ENCODE measurements at regions not wholly inside any gene's neighbourhood (a gene's known extent, or its start where the extent isn't known, plus 50 kb on each side); places are given as distances from the start of the nearest gene placed in this dataset.
"Not testable (repeated sequence)": the region's sequence is repeated elsewhere in the genome, so short reads cannot be mapped to it uniquely, and the experiment has no call there.

DNA sequence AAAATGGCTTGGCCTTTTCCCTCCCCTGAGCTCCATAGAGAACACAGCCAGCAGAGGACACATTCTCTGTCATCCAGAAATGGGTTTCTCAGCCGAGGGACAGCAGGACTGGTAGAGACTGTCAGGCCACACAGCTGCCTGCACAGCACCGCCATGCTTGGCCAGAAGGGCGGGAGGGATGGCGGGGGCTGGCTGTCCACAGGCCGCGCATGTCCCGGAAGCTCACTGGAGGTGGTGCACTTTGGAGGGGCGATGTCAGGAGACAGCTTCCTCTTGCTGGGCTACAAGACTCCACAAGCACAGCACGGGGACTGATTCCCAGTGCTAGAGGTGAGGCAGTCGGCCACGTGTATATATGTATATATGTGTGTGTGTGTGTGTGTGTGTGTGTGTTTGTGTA is 125.3 kb downstream of the GOLGA6L4 start:
- not testable (repeated sequence) for H3K36me3 Mint-ChIP-seq (ENCODE audit: insufficient read depth); H3K27ac Mint-ChIP-seq; H3K27me3 Mint-ChIP-seq; H3K9me3 Mint-ChIP-seq (ENCODE audit: low read depth); H3K4me3 Mint-ChIP-seq (ENCODE audit: low read depth); H3K4me1 Mint-ChIP-seq (ENCODE audit: low read depth); DNase-seq (ENCODE audit: low spot score, unreplicated experiment)

DNA sequence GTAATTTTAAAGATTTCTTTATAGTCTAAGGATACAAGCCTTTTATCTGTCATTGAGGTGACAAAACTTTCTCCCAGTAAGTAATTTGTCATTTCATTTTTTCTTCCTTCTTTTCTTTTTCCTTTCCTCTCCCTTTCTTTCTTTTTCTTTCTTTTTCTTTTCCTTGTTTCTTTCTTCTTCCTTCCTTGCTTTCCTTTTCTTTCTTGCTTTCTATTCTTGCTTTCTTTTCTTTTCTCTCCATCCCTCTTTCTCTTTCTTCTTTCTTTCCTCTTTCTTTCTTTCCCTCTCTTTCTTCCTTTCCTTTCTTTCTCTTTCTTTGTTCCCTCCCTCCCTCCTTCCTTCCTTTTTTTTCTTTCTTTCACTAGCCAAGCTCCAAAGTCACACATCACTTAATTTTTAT is 148.8 kb downstream of the GOLGA6L4 start:
- H3K4me3 Mint-ChIP-seq (ENCODE audit: low read depth); DNase-seq (ENCODE audit: low spot score, unreplicated experiment); H3K4me1 Mint-ChIP-seq (ENCODE audit: low read depth); H3K36me3 Mint-ChIP-seq (ENCODE audit: insufficient read depth); H3K9me3 Mint-ChIP-seq (ENCODE audit: low read depth); H3K27ac Mint-ChIP-seq: not testable (repeated sequence)
- H3K27me3 Mint-ChIP-seq, result peaks cover 11% of the 10 kb centered on the region

DNA sequence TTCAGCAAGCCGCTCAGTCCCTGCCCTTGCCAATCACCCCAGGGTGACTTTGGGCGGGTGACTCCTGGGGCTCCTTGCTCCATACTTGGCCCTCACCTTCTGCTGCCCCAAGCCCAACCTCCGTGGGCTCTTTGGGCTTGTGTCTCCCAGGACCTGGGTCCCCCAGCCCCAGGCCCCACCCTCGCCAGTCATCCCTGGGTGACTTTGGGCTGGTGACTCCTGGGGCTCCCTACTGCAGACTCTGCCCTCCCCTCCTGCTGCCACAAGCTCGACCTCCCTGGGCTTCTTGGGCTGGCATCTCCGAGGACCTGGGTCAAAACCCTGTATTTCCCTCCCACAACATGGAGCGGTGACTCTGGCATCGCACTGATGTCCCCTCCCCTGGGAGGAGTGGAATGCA is 151.5 kb downstream of the GOLGA6L4 start:
- TF ChIP-seq, protein P1, sequence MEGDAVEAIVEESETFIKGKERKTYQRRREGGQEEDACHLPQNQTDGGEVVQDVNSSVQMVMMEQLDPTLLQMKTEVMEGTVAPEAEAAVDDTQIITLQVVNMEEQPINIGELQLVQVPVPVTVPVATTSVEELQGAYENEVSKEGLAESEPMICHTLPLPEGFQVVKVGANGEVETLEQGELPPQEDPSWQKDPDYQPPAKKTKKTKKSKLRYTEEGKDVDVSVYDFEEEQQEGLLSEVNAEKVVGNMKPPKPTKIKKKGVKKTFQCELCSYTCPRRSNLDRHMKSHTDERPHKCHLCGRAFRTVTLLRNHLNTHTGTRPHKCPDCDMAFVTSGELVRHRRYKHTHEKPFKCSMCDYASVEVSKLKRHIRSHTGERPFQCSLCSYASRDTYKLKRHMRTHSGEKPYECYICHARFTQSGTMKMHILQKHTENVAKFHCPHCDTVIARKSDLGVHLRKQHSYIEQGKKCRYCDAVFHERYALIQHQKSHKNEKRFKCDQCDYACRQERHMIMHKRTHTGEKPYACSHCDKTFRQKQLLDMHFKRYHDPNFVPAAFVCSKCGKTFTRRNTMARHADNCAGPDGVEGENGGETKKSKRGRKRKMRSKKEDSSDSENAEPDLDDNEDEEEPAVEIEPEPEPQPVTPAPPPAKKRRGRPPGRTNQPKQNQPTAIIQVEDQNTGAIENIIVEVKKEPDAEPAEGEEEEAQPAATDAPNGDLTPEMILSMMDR (IDR thresholded peaks at IDR 0.05; ENCODE audit: unreplicated experiment), result no peak
- DNase-seq (ENCODE audit: low spot score, unreplicated experiment), result no peak
- Mint-ChIP-seq H3K36me3 (ENCODE audit: insufficient read depth) (no peaks in the 10 kb centered on the region), H3K4me1 (ENCODE audit: low read depth) (no peaks in the 10 kb centered on the region), H3K27me3 (peaks cover 24% of the 10 kb centered on the region), H3K4me3 (ENCODE audit: low read depth) (no peak overlapping the region), H3K27ac (no peak overlapping the region), H3K9me3 (ENCODE audit: low read depth) (no peaks in the 10 kb centered on the region)

DNA sequence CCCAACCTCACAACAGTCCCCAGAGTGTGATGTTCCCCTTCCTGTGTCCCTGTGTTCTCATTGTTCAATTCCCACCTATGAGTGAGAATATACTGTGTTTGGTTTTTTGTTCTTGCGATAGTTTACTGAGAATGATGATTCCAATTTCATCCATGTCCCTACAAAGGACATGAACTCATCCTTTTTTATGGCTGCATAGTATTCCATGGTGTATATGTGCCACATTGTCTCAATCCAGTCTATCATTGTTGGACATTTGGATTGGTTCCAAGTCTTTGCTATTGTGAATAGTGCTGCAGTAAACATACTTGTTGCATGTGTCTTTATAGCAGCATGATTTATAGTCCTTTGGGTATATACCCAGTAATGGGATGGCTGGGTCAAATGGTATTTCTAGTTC is 152.6 kb downstream of the GOLGA6L4 start:
- peaks cover 24% of the 10 kb centered on the region for H3K27me3 Mint-ChIP-seq
- not testable (repeated sequence) for H3K36me3 Mint-ChIP-seq (ENCODE audit: insufficient read depth); DNase-seq (ENCODE audit: low spot score, unreplicated experiment); H3K4me1 Mint-ChIP-seq (ENCODE audit: low read depth); H3K27ac Mint-ChIP-seq; H3K4me3 Mint-ChIP-seq (ENCODE audit: low read depth); H3K9me3 Mint-ChIP-seq (ENCODE audit: low read depth)

- H3K4me1 Mint-ChIP-seq (ENCODE audit: low read depth); H3K27ac Mint-ChIP-seq; DNase-seq (ENCODE audit: low spot score, unreplicated experiment); H3K36me3 Mint-ChIP-seq (ENCODE audit: insufficient read depth); H3K9me3 Mint-ChIP-seq (ENCODE audit: low read depth); H3K4me3 Mint-ChIP-seq (ENCODE audit: low read depth): not testable (repeated sequence)
- peaks cover 25% of the 10 kb centered on the region for H3K27me3 Mint-ChIP-seq
These were observed 153.1 kb downstream of the GOLGA6L4 start for GRCh38 chr15:84388638-84389037.

DNA sequence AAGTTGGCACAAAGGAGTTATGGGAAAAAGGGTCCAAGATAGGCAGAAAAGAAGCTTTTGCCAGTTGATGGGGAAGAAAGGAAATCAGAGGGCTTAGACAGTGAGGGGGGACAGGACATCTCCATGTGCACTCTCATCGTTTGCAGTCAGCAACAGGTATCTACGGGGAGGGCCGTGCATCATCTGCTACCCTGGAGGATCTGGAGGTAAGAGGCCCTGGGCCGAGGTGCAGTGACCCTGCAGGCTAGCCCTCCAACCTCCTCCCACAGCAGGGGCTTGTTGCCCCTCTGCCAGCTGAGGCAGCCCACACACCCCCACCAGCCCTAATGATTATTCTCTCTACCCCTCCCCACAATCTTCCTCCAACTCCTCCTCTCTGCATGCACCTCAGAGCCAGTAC is 154.8 kb downstream of the GOLGA6L4 start:
- not testable (repeated sequence) for DNase-seq (ENCODE audit: low spot score, unreplicated experiment); H3K27ac Mint-ChIP-seq; H3K4me1 Mint-ChIP-seq (ENCODE audit: low read depth); H3K4me3 Mint-ChIP-seq (ENCODE audit: low read depth); H3K9me3 Mint-ChIP-seq (ENCODE audit: low read depth); H3K36me3 Mint-ChIP-seq (ENCODE audit: insufficient read depth)
- H3K27me3 Mint-ChIP-seq, result peaks cover 22% of the 10 kb centered on the region

- H3K27me3 Mint-ChIP-seq, result peaks cover 22% of the 10 kb centered on the region
- TF ChIP-seq, protein P1 (IDR thresholded peaks at IDR 0.05; ENCODE audit: unreplicated experiment), result no peak
- peak overlapping the region; percentile 47 for H3K27ac Mint-ChIP-seq
- H3K4me1 Mint-ChIP-seq (ENCODE audit: low read depth), result no peaks in the 10 kb centered on the region
- no peak overlapping the region for H3K4me3 Mint-ChIP-seq (ENCODE audit: low read depth)
- DNase-seq (ENCODE audit: low spot score, unreplicated experiment), result no peak
- no peaks in the 10 kb centered on the region for H3K9me3 Mint-ChIP-seq (ENCODE audit: low read depth)
- no peaks in the 10 kb centered on the region for H3K36me3 Mint-ChIP-seq (ENCODE audit: insufficient read depth)
These were observed 155.6 kb downstream of the GOLGA6L4 start for GRCh38 chr15:84391191-84391590.

GRCh38 chr15:84392020-84392419 is 156.4 kb downstream of the GOLGA6L4 start:
- not testable (repeated sequence) for H3K9me3 Mint-ChIP-seq (ENCODE audit: low read depth); H3K36me3 Mint-ChIP-seq (ENCODE audit: insufficient read depth); H3K4me1 Mint-ChIP-seq (ENCODE audit: low read depth); DNase-seq (ENCODE audit: low spot score, unreplicated experiment); H3K27ac Mint-ChIP-seq; H3K4me3 Mint-ChIP-seq (ENCODE audit: low read depth)
- peaks cover 22% of the 10 kb centered on the region for H3K27me3 Mint-ChIP-seq

DNA sequence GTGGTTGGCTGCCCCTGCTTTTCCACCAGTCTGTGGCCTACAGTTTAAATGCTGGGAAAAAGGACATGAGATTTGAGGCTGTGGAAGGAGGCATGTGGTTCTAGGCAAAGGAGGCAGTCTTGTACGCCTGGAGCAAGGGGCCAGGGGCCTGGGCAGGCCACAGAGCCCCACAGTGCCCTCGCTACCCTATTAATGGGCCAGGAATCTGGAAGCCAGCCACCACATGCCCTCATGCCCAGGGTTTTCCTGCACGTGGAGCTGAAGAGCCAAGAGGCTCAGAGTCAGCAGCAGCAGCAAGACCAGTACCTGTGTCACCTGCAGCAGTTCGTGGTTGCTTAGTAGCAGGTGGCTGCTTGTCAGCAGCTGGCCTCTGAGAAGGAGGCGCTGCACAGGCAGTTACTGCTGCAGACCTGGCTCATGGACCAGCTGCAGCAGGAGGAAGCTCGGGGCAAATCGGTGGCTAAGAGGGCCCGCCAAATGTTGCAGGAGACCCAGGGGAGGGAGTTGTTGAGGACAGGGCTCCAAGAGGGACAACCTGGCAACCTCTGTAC is 157.9 kb downstream of the GOLGA6L4 start:
- DNase-seq (ENCODE audit: low spot score, unreplicated experiment); H3K36me3 Mint-ChIP-seq (ENCODE audit: insufficient read depth); H3K27ac Mint-ChIP-seq; H3K4me1 Mint-ChIP-seq (ENCODE audit: low read depth); H3K9me3 Mint-ChIP-seq (ENCODE audit: low read depth); H3K4me3 Mint-ChIP-seq (ENCODE audit: low read depth): not testable (repeated sequence)
- H3K27me3 Mint-ChIP-seq, result peaks cover 28% of the 10 kb centered on the region

- not testable (repeated sequence) for H3K27ac Mint-ChIP-seq; H3K4me3 Mint-ChIP-seq (ENCODE audit: low read depth); H3K4me1 Mint-ChIP-seq (ENCODE audit: low read depth); DNase-seq (ENCODE audit: low spot score, unreplicated experiment); H3K9me3 Mint-ChIP-seq (ENCODE audit: low read depth); H3K36me3 Mint-ChIP-seq (ENCODE audit: insufficient read depth)
- H3K27me3 Mint-ChIP-seq, result peaks cover 28% of the 10 kb centered on the region
These were observed 158.4 kb downstream of the GOLGA6L4 start for GRCh38 chr15:84393966-84394365.

- not testable (repeated sequence) for H3K9me3 Mint-ChIP-seq (ENCODE audit: low read depth); DNase-seq (ENCODE audit: low spot score, unreplicated experiment); H3K4me3 Mint-ChIP-seq (ENCODE audit: low read depth); H3K27ac Mint-ChIP-seq; H3K36me3 Mint-ChIP-seq (ENCODE audit: insufficient read depth); H3K4me1 Mint-ChIP-seq (ENCODE audit: low read depth)
- peaks cover 25% of the 10 kb centered on the region for H3K27me3 Mint-ChIP-seq
These were observed 159.8 kb downstream of the GOLGA6L4 start for GRCh38 chr15:84395384-84395783.

DNA sequence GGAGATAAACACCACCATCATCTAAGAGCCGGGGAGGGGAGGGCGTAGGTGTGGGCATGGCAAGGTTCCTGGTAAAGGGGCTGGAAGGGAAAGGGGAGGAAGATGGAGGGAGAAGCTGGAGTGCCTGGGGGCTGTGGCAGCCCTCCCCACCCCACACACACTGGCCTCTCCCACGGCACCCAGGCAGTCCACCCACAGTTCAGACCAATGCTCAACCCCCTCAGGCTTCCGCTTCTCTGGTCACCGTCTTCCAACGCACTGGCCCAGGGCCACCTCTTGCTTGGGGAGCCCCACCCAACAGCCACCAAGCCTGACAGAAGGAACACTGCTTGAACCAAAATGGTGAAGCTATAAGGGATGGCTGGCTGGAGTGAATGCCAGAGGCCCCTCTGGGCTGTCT is 160.3 kb downstream of the GOLGA6L4 start:
- not testable (repeated sequence) for H3K36me3 Mint-ChIP-seq (ENCODE audit: insufficient read depth); H3K9me3 Mint-ChIP-seq (ENCODE audit: low read depth); H3K4me1 Mint-ChIP-seq (ENCODE audit: low read depth); H3K27ac Mint-ChIP-seq; H3K4me3 Mint-ChIP-seq (ENCODE audit: low read depth); DNase-seq (ENCODE audit: low spot score, unreplicated experiment)
- peaks cover 25% of the 10 kb centered on the region for H3K27me3 Mint-ChIP-seq

Data from progenitor cell of endocrine pancreas (in vitro differentiated cells).